ENCODE measurements at regions not wholly inside any gene's neighbourhood (a gene's known extent, or its start where the extent isn't known, plus 50 kb on each side); places are given as distances from the start of the nearest gene placed in this dataset.

DNA sequence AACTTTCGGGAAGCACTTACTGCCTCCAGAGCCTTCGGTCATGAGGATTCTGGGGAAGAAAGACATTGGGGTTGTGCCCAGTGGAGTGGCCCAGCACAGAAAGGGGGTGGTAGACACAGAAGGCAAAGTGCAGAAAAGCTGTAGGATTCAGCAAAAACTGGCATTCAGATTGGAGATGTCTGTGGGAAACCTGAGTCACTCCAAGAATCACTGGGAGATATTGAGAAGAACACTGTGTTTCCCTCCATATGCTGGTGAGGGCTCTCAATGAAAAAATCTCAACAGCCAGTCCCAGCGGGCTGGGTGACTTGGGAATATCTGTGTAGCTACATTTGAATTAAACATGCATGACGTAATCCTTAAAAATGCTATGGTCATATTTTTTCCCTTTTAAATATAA lies 61.2 kb upstream of the RCN1 start:
- peak overlapping the region; percentile 36 for H3K4me2 ChIP-seq (ENCODE audit: insufficient read depth, low read length)
- TF ChIP-seq, protein P1, sequence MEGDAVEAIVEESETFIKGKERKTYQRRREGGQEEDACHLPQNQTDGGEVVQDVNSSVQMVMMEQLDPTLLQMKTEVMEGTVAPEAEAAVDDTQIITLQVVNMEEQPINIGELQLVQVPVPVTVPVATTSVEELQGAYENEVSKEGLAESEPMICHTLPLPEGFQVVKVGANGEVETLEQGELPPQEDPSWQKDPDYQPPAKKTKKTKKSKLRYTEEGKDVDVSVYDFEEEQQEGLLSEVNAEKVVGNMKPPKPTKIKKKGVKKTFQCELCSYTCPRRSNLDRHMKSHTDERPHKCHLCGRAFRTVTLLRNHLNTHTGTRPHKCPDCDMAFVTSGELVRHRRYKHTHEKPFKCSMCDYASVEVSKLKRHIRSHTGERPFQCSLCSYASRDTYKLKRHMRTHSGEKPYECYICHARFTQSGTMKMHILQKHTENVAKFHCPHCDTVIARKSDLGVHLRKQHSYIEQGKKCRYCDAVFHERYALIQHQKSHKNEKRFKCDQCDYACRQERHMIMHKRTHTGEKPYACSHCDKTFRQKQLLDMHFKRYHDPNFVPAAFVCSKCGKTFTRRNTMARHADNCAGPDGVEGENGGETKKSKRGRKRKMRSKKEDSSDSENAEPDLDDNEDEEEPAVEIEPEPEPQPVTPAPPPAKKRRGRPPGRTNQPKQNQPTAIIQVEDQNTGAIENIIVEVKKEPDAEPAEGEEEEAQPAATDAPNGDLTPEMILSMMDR (IDR thresholded peaks at IDR 0.05; ENCODE audit: extremely low read depth, low read depth, low read length) = no peak
- H3K27me3 ChIP-seq (ENCODE audit: insufficient read depth, low read length) = no peaks in the 10 kb centered on the region
- peak overlapping the region; percentile 64 for H2AFZ ChIP-seq (ENCODE audit: low read length)
- H3K4me1 ChIP-seq (ENCODE audit: insufficient read depth, low read length) = peaks cover 40% of the 10 kb centered on the region
- no peaks in the 10 kb centered on the region for H4K20me1 ChIP-seq (ENCODE audit: insufficient read depth, low read length)
- no peaks in the 10 kb centered on the region for H3K36me3 ChIP-seq (ENCODE audit: insufficient read depth, low read length)
- no peaks in the 10 kb centered on the region for H3K9me3 ChIP-seq (ENCODE audit: low read depth, low read length)
- peak overlapping the region; percentile 77 for H3K27ac ChIP-seq (ENCODE audit: low read depth, low read length)
- no peaks in the 10 kb centered on the region for H3K79me2 ChIP-seq (ENCODE audit: insufficient read depth, low read length)
- no peak for DNase-seq (ENCODE audit: insufficient read length, low spot score, missing footprints)
- H3K4me3 ChIP-seq (ENCODE audit: insufficient read depth, low read length) = peak overlapping the region; percentile 13

DNA sequence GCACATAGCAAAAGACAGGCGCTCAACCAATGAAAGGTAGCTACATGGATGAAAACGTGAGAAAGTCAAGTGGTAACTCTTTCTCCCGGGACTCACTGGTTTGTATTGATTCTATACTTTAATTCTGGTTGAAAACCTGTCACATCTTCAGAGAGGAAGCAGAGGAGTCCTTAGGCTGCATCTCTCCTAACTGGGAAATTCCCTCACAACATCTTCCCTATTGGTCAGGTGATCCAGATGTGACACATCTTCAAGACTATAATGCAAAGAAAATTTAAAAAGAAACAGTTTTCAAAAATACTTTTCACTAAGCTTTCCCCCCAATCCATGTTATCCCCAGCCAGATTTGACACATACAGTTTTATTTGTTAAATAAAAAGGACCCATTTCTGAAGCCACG lies 62.7 kb upstream of the RCN1 start:
- H3K4me1 ChIP-seq (ENCODE audit: insufficient read depth, low read length) = peaks cover 33% of the 10 kb centered on the region
- no peaks in the 10 kb centered on the region for H4K20me1 ChIP-seq (ENCODE audit: insufficient read depth, low read length)
- no peaks in the 10 kb centered on the region for H3K36me3 ChIP-seq (ENCODE audit: insufficient read depth, low read length)
- H3K79me2 ChIP-seq (ENCODE audit: insufficient read depth, low read length) = no peaks in the 10 kb centered on the region
- no peaks in the 10 kb centered on the region for H3K27me3 ChIP-seq (ENCODE audit: insufficient read depth, low read length)
- no peak overlapping the region for H3K4me2 ChIP-seq (ENCODE audit: insufficient read depth, low read length)
- no peak for DNase-seq (ENCODE audit: insufficient read length, low spot score, missing footprints)
- H3K27ac ChIP-seq (ENCODE audit: low read depth, low read length) = no peak overlapping the region
- no peaks in the 10 kb centered on the region for H3K9me3 ChIP-seq (ENCODE audit: low read depth, low read length)
- H3K4me3 ChIP-seq (ENCODE audit: insufficient read depth, low read length) = no peak overlapping the region
- TF ChIP-seq, protein P1 (IDR thresholded peaks at IDR 0.05; ENCODE audit: extremely low read depth, low read depth, low read length) = no peak
- H2AFZ ChIP-seq (ENCODE audit: low read length) = no peak overlapping the region

DNA sequence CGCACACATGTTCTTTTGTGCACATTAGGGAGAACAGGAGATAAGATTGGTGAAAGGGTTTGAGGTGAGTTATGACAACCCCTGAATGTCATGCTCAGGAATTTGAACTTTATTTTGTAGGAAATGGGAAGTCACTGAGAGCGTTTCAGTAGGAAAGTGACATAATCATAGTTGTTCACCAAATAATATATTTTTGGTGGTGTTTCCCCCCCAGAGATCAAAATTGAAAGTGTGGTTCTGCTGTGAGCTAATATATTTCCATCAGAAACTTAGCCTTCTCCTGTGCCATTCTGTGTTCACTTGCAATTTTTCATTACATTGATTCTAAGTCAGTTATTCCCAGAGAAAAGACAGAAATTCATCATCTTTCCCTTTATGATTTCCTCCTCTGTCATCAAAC lies 64.1 kb upstream of the RCN1 start:
- no peak for DNase-seq (ENCODE audit: insufficient read length, low spot score, missing footprints)
- Histone ChIP-seq H3K79me2 (ENCODE audit: insufficient read depth, low read length) (no peaks in the 10 kb centered on the region), H3K4me2 (ENCODE audit: insufficient read depth, low read length) (no peak overlapping the region), H4K20me1 (ENCODE audit: insufficient read depth, low read length) (no peaks in the 10 kb centered on the region), H3K4me3 (ENCODE audit: insufficient read depth, low read length) (no peak overlapping the region), H3K9me3 (ENCODE audit: low read depth, low read length) (no peaks in the 10 kb centered on the region), H3K4me1 (ENCODE audit: insufficient read depth, low read length) (peaks cover 21% of the 10 kb centered on the region), H3K27me3 (ENCODE audit: insufficient read depth, low read length) (no peaks in the 10 kb centered on the region), H3K27ac (ENCODE audit: low read depth, low read length) (no peak overlapping the region), H2AFZ (ENCODE audit: low read length) (no peak overlapping the region), H3K36me3 (ENCODE audit: insufficient read depth, low read length) (no peaks in the 10 kb centered on the region)
- TF ChIP-seq, protein P1 (IDR thresholded peaks at IDR 0.05; ENCODE audit: extremely low read depth, low read depth, low read length) = no peak

DNA sequence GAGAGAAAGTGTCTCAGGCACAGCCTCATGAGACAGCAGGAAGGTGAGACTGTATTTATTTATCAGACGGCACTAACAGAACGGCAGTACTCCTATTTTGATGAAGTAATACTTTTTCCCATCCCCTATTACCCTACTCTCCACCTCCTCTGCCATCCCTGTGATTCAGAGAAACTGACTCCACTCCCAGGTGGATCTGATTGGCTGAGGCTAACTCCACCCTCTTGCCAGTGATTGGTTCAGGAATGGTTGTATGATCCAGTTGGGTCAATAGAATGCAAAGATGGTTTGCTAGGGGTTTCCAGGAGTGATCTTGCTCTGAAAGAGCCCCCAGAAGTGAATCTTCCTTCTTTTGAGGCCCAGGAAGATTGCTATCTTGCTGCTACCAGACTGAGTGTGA lies 65.9 kb upstream of the RCN1 start:
- TF ChIP-seq, protein P1 (IDR thresholded peaks at IDR 0.05; ENCODE audit: extremely low read depth, low read depth, low read length) = no peak
- H3K36me3 ChIP-seq (ENCODE audit: insufficient read depth, low read length) = no peaks in the 10 kb centered on the region
- no peak overlapping the region for H3K4me2 ChIP-seq (ENCODE audit: insufficient read depth, low read length)
- H4K20me1 ChIP-seq (ENCODE audit: insufficient read depth, low read length) = no peaks in the 10 kb centered on the region
- no peaks in the 10 kb centered on the region for H3K27me3 ChIP-seq (ENCODE audit: insufficient read depth, low read length)
- no peaks in the 10 kb centered on the region for H3K79me2 ChIP-seq (ENCODE audit: insufficient read depth, low read length)
- no peak for DNase-seq (ENCODE audit: insufficient read length, low spot score, missing footprints)
- H3K9me3 ChIP-seq (ENCODE audit: low read depth, low read length) = no peaks in the 10 kb centered on the region
- peaks cover 15% of the 10 kb centered on the region for H3K4me1 ChIP-seq (ENCODE audit: insufficient read depth, low read length)
- H3K4me3 ChIP-seq (ENCODE audit: insufficient read depth, low read length) = no peak overlapping the region
- no peak overlapping the region for H3K27ac ChIP-seq (ENCODE audit: low read depth, low read length)
- H2AFZ ChIP-seq (ENCODE audit: low read length) = no peak overlapping the region

Data from osteoblast (primary cell).